Panc1 (cell line): ENCODE measurements at regions not wholly inside any gene's neighbourhood (a gene's known extent, or its start where the extent isn't known, plus 50 kb on each side); places are given as distances from the start of the nearest gene placed in this dataset.

ENCODE experiments used
- ATAC-seq: fragments of 200-7000 bp; cut with Tn5 transposase; 2 replicates; pipeline ENCODE4 v1.9.1; 2020; ENCODE audit warnings: mild to moderate bottlenecking, moderate library complexity
- BruUV-seq: library from RNA; stranded (reverse); fragments of 400-500 nt; replicated peaks from 2 replicates; lab custom pipeline; 2021; lab: Mats Ljungman, UMichigan
- CTCF ChIA-PET: fragments of 300-600 bp; sonication (Branson Sonifier 250); formaldehyde crosslinking; loops from one replicate; lab custom pipeline; 2022; ENCODE audit warnings: antibody characterized with exemption; lab: Charles Lee
- POLR2A ChIA-PET: fragments of 300-600 bp; sonication (Branson Sonifier 250); formaldehyde crosslinking; loops from one replicate; lab custom pipeline; 2022; ENCODE audit warnings: antibody characterized with exemption; lab: Charles Lee
- DNase-seq: peaks from one replicate; pipeline ENCODE4 v3.0.0-alpha.2; 2010; ENCODE audit warnings: low read depth, low spot score
- H3K27ac ChIP-seq: 2 replicates; pipeline ENCODE4 v1.5.1; 2011; ENCODE audit warnings: mild to moderate bottlenecking, low read length, inconsistent platforms
- H3K27me3 ChIP-seq: fragments of 200-500 bp; sonication (Bioruptor generic); 2 replicates; pipeline ENCODE4 v1.6.0; 2014; ENCODE audit warnings: low read length, inconsistent platforms; ENCODE audit not compliant: control insufficient read depth, insufficient read depth
- H3K36me3 ChIP-seq: fragments of 200-500 bp; sonication (Bioruptor generic); 2 replicates; pipeline ENCODE4 v1.5.1; 2014; ENCODE audit warnings: inconsistent platforms, mild to moderate bottlenecking, low read length, moderate library complexity; ENCODE audit not compliant: control insufficient read depth, insufficient read depth
- H3K4me1 ChIP-seq: 2 replicates; pipeline ENCODE4 v1.5.1; 2011; ENCODE audit warnings: inconsistent platforms, mild to moderate bottlenecking, low read length, moderate library complexity; ENCODE audit not compliant: control insufficient read depth, insufficient read depth
- H3K4me3 ChIP-seq, 2 experiments: 2 replicates each; pipeline ENCODE4 v1.5.1; 2011 to 2012; ENCODE audit warnings: low read depth in 2 of 2, low read length in 2 of 2, mild to moderate bottlenecking in 2 of 2, inconsistent platforms in 1 of 2, moderate library complexity in 1 of 2
- H3K9me3 ChIP-seq: fragments of 200-500 bp; sonication (Bioruptor generic); 2 replicates; pipeline ENCODE4 v1.5.1; 2014; ENCODE audit warnings: low read depth, mild to moderate bottlenecking, inconsistent platforms, low read length, moderate library complexity; ENCODE audit not compliant: control insufficient read depth, insufficient read depth
- CTCF ChIP-seq: fragments of 450-650 bp; IDR thresholded peaks from 2 replicates; pipeline ENCODE4 v1.5.1; 2017; ENCODE audit warnings: mild to moderate bottlenecking
- POLR2AphosphoS5 ChIP-seq: IDR thresholded peaks from 2 replicates; pipeline ENCODE4 v1.6.1; 2012; ENCODE audit warnings: mild to moderate bottlenecking, low read depth, low read length, moderate library complexity
- REST ChIP-seq, 2 experiments: IDR thresholded peaks; 2 replicates each; pipeline ENCODE4 v1.6.1; 2011 to 2012; ENCODE audit warnings: low read depth in 2 of 2, control low read depth in 1 of 2, low read length in 1 of 2, mild to moderate bottlenecking in 1 of 2, moderate library complexity in 1 of 2; ENCODE audit not compliant: insufficient read depth in 1 of 2
- SIN3A ChIP-seq: IDR thresholded peaks from 2 replicates; pipeline ENCODE4 v1.6.1; 2012; ENCODE audit warnings: low read depth, mild to moderate bottlenecking, low read length, moderate library complexity, borderline replicate concordance; ENCODE audit not compliant: insufficient read depth
- TCF7L2 ChIP-seq: IDR thresholded peaks from 2 replicates; pipeline ENCODE4 v1.6.1; 2011; ENCODE audit warnings: mild to moderate bottlenecking, low read depth, low read length, inconsistent platforms
- in situ Hi-C: cut with HindIII; loops from 2 replicates; pipeline ENCODE4 v1.10.0; 2016; ENCODE audit warnings: low sequenced_read_pairs, low pct_unique_long_range_greater_than_20kb
- intact Hi-C: fragments of 100-400 bp; cut with micrococcal nuclease; formaldehyde crosslinking; loops from one replicate; pipeline ENCODE4 v1.10.0; 2022; ENCODE audit not compliant: unreplicated experiment

DNA sequence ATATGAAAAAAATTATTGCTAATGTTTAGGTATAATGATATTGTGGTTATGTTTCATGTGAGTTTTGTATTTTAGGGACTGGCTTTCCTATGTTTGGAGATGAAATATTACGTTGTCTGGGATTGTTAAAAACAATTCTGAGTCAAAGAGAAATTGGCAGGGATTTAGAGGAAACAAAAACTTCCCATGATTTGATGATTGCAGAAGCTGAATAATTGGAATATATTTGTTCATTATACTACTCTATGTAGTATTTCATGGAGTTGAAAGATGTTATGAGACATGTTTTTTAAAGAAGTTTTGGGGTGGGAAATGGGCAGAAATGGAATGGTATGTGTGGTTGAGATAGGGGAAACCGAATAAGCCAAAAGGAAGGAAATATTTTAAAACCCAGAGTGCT lies 1392.9 kb downstream of the EFNB2 start:
- no TSS peak for BruUV-seq
- ATAC-seq (no peak), DNase-seq (no peak)
- Histone ChIP-seq H3K36me3 (no peaks in the 10 kb centered on the region), H3K4me1 (no peaks in the 10 kb centered on the region), H3K27me3 (no peaks in the 10 kb centered on the region), H3K9me3 (no peaks in the 10 kb centered on the region), H3K27ac (no peak overlapping the region), H3K4me3 (no peak overlapping the region)
- ChIA-PET CTCF (no interaction called here), POLR2A (no interaction called here)
- TF ChIP-seq REST (IDR thresholded peaks at IDR 0.05; ENCODE audit: insufficient read depth in 1 of 2, low read depth in 2 of 2, low read length in 1 of 2), result no peak
- no peak for TF ChIP-seq TCF7L2
- no peak for TF ChIP-seq SIN3A
- TF ChIP-seq CTCF, result no peak
- TF ChIP-seq POLR2AphosphoS5, result no peak
- intact Hi-C loops (no loop called here), in situ Hi-C loops (no loop called here)

DNA sequence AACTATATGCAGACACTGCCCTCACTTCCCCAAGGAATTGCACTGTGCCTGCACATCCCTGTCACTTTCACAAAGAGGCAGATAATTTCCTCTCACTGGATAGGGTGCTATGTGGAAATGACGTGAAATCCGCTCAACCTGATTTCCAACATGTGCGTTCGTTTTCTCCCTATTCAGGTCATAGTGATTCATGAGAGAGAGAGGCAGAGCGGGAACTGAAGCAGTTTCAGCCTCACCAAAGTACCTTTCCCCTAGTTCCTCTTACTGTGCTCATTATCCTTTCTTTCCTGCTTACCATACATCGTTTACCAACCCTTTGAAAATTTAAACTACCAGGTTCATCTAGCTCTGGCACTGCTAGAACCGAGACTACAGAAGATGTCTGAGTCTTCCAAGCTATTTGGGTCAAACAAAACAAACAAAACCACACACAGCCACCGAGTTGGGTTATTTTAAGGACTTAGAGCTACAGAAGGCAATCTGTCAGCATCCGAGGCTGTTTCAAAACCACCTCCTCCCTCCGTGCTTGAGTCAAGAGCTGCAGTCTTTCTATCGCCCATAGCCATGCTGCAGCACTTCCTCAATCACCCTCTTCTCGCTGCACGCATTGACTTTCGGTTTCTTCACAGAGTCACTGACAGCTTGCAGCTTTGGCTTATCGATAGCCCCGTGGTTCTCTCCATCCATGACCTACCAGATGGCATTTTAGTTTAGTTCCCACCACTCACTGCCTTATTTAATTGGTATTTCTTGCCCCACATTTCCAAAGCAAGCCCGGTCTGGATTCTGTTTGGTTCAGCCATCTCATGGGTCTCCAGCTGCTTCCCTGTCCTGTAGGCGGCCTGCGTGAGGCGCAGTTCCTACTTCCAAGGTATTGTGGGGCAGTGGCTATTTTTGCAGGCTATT lies 1395.8 kb downstream of the EFNB2 start:
- H3K27ac ChIP-seq, result peak overlapping the region; percentile 73
- in situ Hi-C loops, result no loop called here
- DNase-seq, result no peak
- H3K27me3 ChIP-seq, result no peaks in the 10 kb centered on the region
- H3K4me1 ChIP-seq, result no peaks in the 10 kb centered on the region
- no peaks in the 10 kb centered on the region for H3K36me3 ChIP-seq
- H3K9me3 ChIP-seq, result no peaks in the 10 kb centered on the region
- peak; percentile 97 for ATAC-seq
- TF ChIP-seq CTCF (peak; percentile 68), REST (IDR thresholded peaks at IDR 0.05; ENCODE audit: insufficient read depth in 1 of 2, low read depth in 2 of 2, low read length in 1 of 2) (no peak)
- ChIA-PET POLR2A (no interaction called here), CTCF (no interaction called here)
- BruUV-seq, result no TSS peak
- H3K4me3 ChIP-seq, result peak overlapping the region; percentile 57 to 64
- intact Hi-C loops, result no loop called here
